HepG2 (cell line): ENCODE measurements at regions not wholly inside any gene's neighbourhood (a gene's known extent, or its start where the extent isn't known, plus 50 kb on each side); places are given as distances from the start of the nearest gene placed in this dataset.

Experiments used
- ATAC-seq: fragments of 200-7000 bp; cut with Tn5 transposase; 3 replicates; pipeline ENCODE4 v1.9.1; 2020; ENCODE audit warnings: mild to moderate bottlenecking, moderate library complexity
- BruUV-seq: library from RNA; stranded (reverse); fragments of 400-500 nt; replicated peaks from 2 replicates; lab custom pipeline; 2021; lab: Mats Ljungman, UMichigan
- CTCF ChIA-PET: fragments of 300-600 bp; formaldehyde crosslinking; extraction: SDS; loops from one replicate; lab custom pipeline; 2021; ENCODE audit warnings: low total read pairs, inconsistent platforms, low intra/inter-chr PET ratio; lab: Yijun Ruan, JAX
- POLR2A ChIA-PET: fragments of 350-600 bp; sonication (Branson Sonifier 250); formaldehyde crosslinking; loops from one replicate; lab custom pipeline; 2020; ENCODE audit warnings: antibody characterized with exemption, inconsistent platforms; lab: Yijun Ruan, JAX
- DNase-seq: peaks from one replicate; pipeline ENCODE4 v3.0.0-alpha.2; 2015; ENCODE audit warnings: low spot score
- FAIRE-seq: peaks from 3 replicates; lab custom pipeline; 2011; peaks lifted over from hg19 to GRCh38; lab: Jason Lieb, UNC
- H2AFZ ChIP-seq: one replicate; pipeline ENCODE4 v1.6.1; 2011; ENCODE audit warnings: low read length, inconsistent platforms
- H3K27ac ChIP-seq: fragments of 300-600 bp; 3 replicates; pipeline ENCODE4 v1.8.0; 2011; ENCODE audit warnings: mixed run types, mild to moderate bottlenecking, mixed read lengths, low read length, inconsistent platforms; ENCODE audit not compliant: insufficient read depth; ENCODE audit errors: extremely low read length
- H3K27me3 ChIP-seq, 2 experiments: fragments of 200-600 bp in 1 of 2; 2 replicates in 1 of 2; 3 replicates in 1 of 2; pipeline versions ENCODE4 v1.6.0 to v1.8.0; 2011; ENCODE audit warnings: low read length in 2 of 2, mild to moderate bottlenecking in 2 of 2, moderate library complexity in 2 of 2, inconsistent platforms in 1 of 2; ENCODE audit not compliant: insufficient read depth in 2 of 2, control insufficient read depth in 1 of 2
- H3K36me3 ChIP-seq, 2 experiments: fragments of 200-600 bp in 1 of 2; replicated peaks in 1 of 2; 2 replicates in 1 of 2; 3 replicates in 1 of 2; pipeline versions ENCODE4 v1.5.1 to v1.8.0; 2011; ENCODE audit warnings: low read length in 2 of 2, inconsistent platforms in 1 of 2; ENCODE audit not compliant: insufficient read depth in 2 of 2, control insufficient read depth in 1 of 2
- H3K4me1 ChIP-seq: 2 replicates; pipeline ENCODE4 v1.5.1; 2012; ENCODE audit warnings: low read length, inconsistent platforms; ENCODE audit not compliant: insufficient read depth
- H3K4me2 ChIP-seq: 2 replicates; pipeline ENCODE4 v1.6.0; 2011; ENCODE audit warnings: low read depth, low read length, inconsistent platforms
- H3K4me3 ChIP-seq, 3 experiments: fragments of 200-600 bp in 1 of 3; sonication (generic), shearing (Covaris generic) in 1 of 3; replicated peaks in 1 of 3; 2 replicates each; pipeline ENCODE4 v1.5.1; 2011 to 2016; ENCODE audit warnings: low read length in 3 of 3, inconsistent platforms in 2 of 3, low read depth in 2 of 3, mild to moderate bottlenecking in 2 of 3, control low read depth in 1 of 3, mixed read lengths in 1 of 3; ENCODE audit not compliant: insufficient read depth in 1 of 3
- H3K79me2 ChIP-seq: one replicate; pipeline ENCODE4 v1.6.1; 2011; ENCODE audit warnings: low read length, inconsistent platforms; ENCODE audit not compliant: insufficient read depth
- H3K9ac ChIP-seq: 2 replicates; pipeline ENCODE4 v1.6.0; 2011; ENCODE audit warnings: mild to moderate bottlenecking, low read depth, low read length, inconsistent platforms; ENCODE audit not compliant: insufficient read depth
- H3K9me3 ChIP-seq: 2 replicates; pipeline ENCODE4 v1.5.1; 2012; ENCODE audit warnings: mild to moderate bottlenecking, low read length
- H4K20me1 ChIP-seq: 2 replicates; pipeline ENCODE4 v1.6.0; 2011; ENCODE audit warnings: inconsistent platforms, mild to moderate bottlenecking, low read length, moderate library complexity; ENCODE audit not compliant: insufficient read depth
- CENPT ChIP-seq: sonication (generic); formaldehyde crosslinking; IDR thresholded peaks from 2 replicates; pipeline ENCODE4 v1.8.0; 2022; ENCODE audit warnings: low read depth, mild to moderate bottlenecking, moderate library complexity, missing genetic modification reagents
- CHD4 ChIP-seq: fragments of 200-600 bp; sonication (generic); IDR thresholded peaks from 2 replicates; pipeline ENCODE4 v1.7.0; 2017; ENCODE audit warnings: mild to moderate bottlenecking, low read length, borderline replicate concordance
- ERF ChIP-seq: IDR thresholded peaks from 2 replicates; pipeline ENCODE4 v1.6.1; 2018; ENCODE audit warnings: missing biosample characterization, missing genetic modification reagents
- FOXM1 ChIP-seq: sonication (generic); formaldehyde crosslinking; IDR thresholded peaks from 2 replicates; pipeline ENCODE4 v1.5.0; 2020; ENCODE audit warnings: missing genetic modification reagents
- GZF1 ChIP-seq: sonication (generic); formaldehyde crosslinking; IDR thresholded peaks from 2 replicates; pipeline ENCODE4 v1.5.1; 2020; ENCODE audit warnings: mild to moderate bottlenecking, missing genetic modification reagents
- KLF12 ChIP-seq: sonication (generic); formaldehyde crosslinking; IDR thresholded peaks from 2 replicates; pipeline ENCODE4 v1.4.0; 2020; ENCODE audit warnings: missing genetic modification reagents, borderline replicate concordance
- SOX13 ChIP-seq, 3 experiments: fragments of 450-650 bp in 1 of 3; sonication (generic) in 1 of 3; formaldehyde crosslinking in 1 of 3; IDR thresholded peaks in 2 of 3; conservative IDR thresholded peaks in 1 of 3; 2 replicates each; pipeline versions ENCODE4 v1.5.0 to v1.6.1; 2016 to 2020; ENCODE audit warnings: antibody characterized with exemption in 1 of 3, mild to moderate bottlenecking in 1 of 3, missing compliant biosample characterization in 1 of 3, missing genetic modification reagents in 1 of 3, moderate library complexity in 1 of 3
- TRAFD1 ChIP-seq: sonication (generic); formaldehyde crosslinking; IDR thresholded peaks from 2 replicates; pipeline ENCODE4 v1.5.1; 2020; ENCODE audit warnings: missing genetic modification reagents, mild to moderate bottlenecking, borderline replicate concordance
- U2AF2 ChIP-seq: fragments of 200-400 bp; formaldehyde crosslinking; IDR thresholded peaks from 2 replicates; pipeline ENCODE4 v1.6.1; 2017; ENCODE audit warnings: low read depth, mild to moderate bottlenecking, low read length
- ZC3H13 ChIP-seq: sonication (generic); formaldehyde crosslinking; IDR thresholded peaks from 2 replicates; pipeline ENCODE4 v1.8.1; 2023; ENCODE audit warnings: mild to moderate bottlenecking, missing genetic modification reagents, moderate library complexity
- ZNF143 ChIP-seq: sonication (generic); formaldehyde crosslinking; IDR thresholded peaks from 2 replicates; pipeline ENCODE4 v1.4.0; 2020; ENCODE audit warnings: missing genetic modification reagents
- ZNF280D ChIP-seq: sonication (generic); formaldehyde crosslinking; IDR thresholded peaks from 2 replicates; pipeline ENCODE4 v1.5.1; 2020; ENCODE audit warnings: mild to moderate bottlenecking, missing genetic modification reagents
- ZNF747 ChIP-seq: sonication (generic); formaldehyde crosslinking; IDR thresholded peaks from 2 replicates; pipeline ENCODE4 v1.8.1; 2023; ENCODE audit warnings: missing genetic modification reagents, mild to moderate bottlenecking, borderline replicate concordance
- ZNF790 ChIP-seq: sonication (generic); formaldehyde crosslinking; IDR thresholded peaks from 2 replicates; pipeline ENCODE4 v1.8.0; 2022; ENCODE audit warnings: missing genetic modification reagents, mild to moderate bottlenecking, borderline replicate concordance
- WGBS: methylation state at CpG from one replicate; pipeline ENCODE4 v1.1.6; 2017; ENCODE audit warnings: low lambda C conversion rate; 5-methylcytosine and 5-hydroxymethylcytosine counted together
- in situ Hi-C: cut with HindIII; loops from 2 replicates; pipeline ENCODE4 v1.10.0; 2017; ENCODE audit warnings: low pct_unique_long_range_greater_than_20kb; ENCODE audit not compliant: extremely low pct_ligation_motif_present
- intact Hi-C: fragments of 100-400 bp; cut with micrococcal nuclease; formaldehyde crosslinking; loops from one replicate; pipeline ENCODE4 v1.10.0; 2022; ENCODE audit not compliant: unreplicated experiment

- TF ChIP-seq ZNF280D (CRISPR knock-in tag) (no peak), TRAFD1 (CRISPR knock-in tag) (no peak), ERF (CRISPR knock-in tag) (no peak), SOX13 (IDR thresholded peaks at IDR 0.05) (no peak), SOX13 (CRISPR knock-in tag; conservative IDR thresholded peaks at IDR 0.05 in 1 of 2, IDR thresholded peaks at IDR 0.05 in 1 of 2) (peak in 1 of 2 experiments; percentile 86; a peak in 2 of 4 replicates)
These were observed 802.8 kb upstream of the CXADR start (continued) for GRCh38 chr21:16709866-16710550.

GRCh38 chr21:16711757-16712156, 801.1 kb upstream of the CXADR start:
- DNase-seq (no peak), FAIRE-seq (no peak), ATAC-seq (no peak)
- ChIA-PET POLR2A (no interaction called here), CTCF (no interaction called here)
- Histone ChIP-seq H3K9ac (no peak overlapping the region), H3K27ac (no peak overlapping the region), H3K4me1 (peaks cover 11% of the 10 kb centered on the region; the same call in 1 of the 2 replicates), H3K9me3 (peaks cover 2% of the 10 kb centered on the region; the same call in 1 of the 2 replicates), H3K27me3 (no peaks in the 10 kb centered on the region), H3K4me3 (no peak overlapping the region), H4K20me1 (no peaks in the 10 kb centered on the region), H3K36me3 (no peaks in the 10 kb centered on the region), H2AFZ (no peak overlapping the region), H3K79me2 (no peaks in the 10 kb centered on the region), H3K4me2 (no peak overlapping the region)
- TF ChIP-seq ZNF747 (CRISPR knock-in tag) (no peak), GZF1 (CRISPR knock-in tag) (no peak), CENPT (CRISPR knock-in tag) (no peak), FOXM1 (CRISPR knock-in tag) (no peak), CHD4 (no peak), ZNF790 (CRISPR knock-in tag) (no peak), ZC3H13 (CRISPR knock-in tag) (no peak), KLF12 (CRISPR knock-in tag) (no peak), ZNF143 (CRISPR knock-in tag) (no peak), U2AF2 (no peak)
- intact Hi-C loops = no loop called here
- 0% methylated on average over 2 of the region's 2 CpGs for WGBS
- no TSS peak for BruUV-seq
- in situ Hi-C loops = no loop called here
